ENCODE measurements at regions not wholly inside any gene's neighbourhood (a gene's known extent, or its start where the extent isn't known, plus 50 kb on each side); places are given as distances from the start of the nearest gene placed in this dataset.

- H3K36me3 Mint-ChIP-seq: no peaks in the 10 kb centered on the region
- no peak overlapping the region for H3K27ac Mint-ChIP-seq
- no peak for DNase-seq
- no peak overlapping the region for H3K4me3 Mint-ChIP-seq
- POLR2A ChIA-PET: no interaction called here
- H3K27me3 Mint-ChIP-seq: peaks cover 4% of the 10 kb centered on the region
- H3K9me3 Mint-ChIP-seq: no peaks in the 10 kb centered on the region
- ATAC-seq (ENCODE audit: low read depth): no peak
- no peaks in the 10 kb centered on the region for H3K4me1 Mint-ChIP-seq
These were observed 568.8 kb downstream of the LMO4 start for GRCh38 chr1:87897481-87897880.

- H3K27me3 Mint-ChIP-seq: peaks cover 4% of the 10 kb centered on the region
- no peak overlapping the region for H3K4me3 Mint-ChIP-seq
These were observed 569.8 kb downstream of the LMO4 start for GRCh38 chr1:87898431-87898830.

GRCh38 chr1:87899017-87899416 is 570.3 kb downstream of the LMO4 start:
- POLR2A ChIA-PET: no interaction called here

More at GRCh38 chr1:87898431-87898830, 569.8 kb downstream of the LMO4 start:
- DNase-seq (no peak), ATAC-seq (ENCODE audit: low read depth) (no peak)
- H3K36me3 Mint-ChIP-seq: no peaks in the 10 kb centered on the region
- POLR2A ChIA-PET: no interaction called here
- no peak overlapping the region for H3K27ac Mint-ChIP-seq
- no peaks in the 10 kb centered on the region for H3K9me3 Mint-ChIP-seq
- H3K4me1 Mint-ChIP-seq: peaks cover 5% of the 10 kb centered on the region

GRCh38 chr1:87899746-87900145 is 571.1 kb downstream of the LMO4 start:
- no peak overlapping the region for H3K4me3 Mint-ChIP-seq
- no peaks in the 10 kb centered on the region for H3K36me3 Mint-ChIP-seq
- no peak for DNase-seq
- POLR2A ChIA-PET: no interaction called here
- peaks cover 5% of the 10 kb centered on the region for H3K4me1 Mint-ChIP-seq
- ATAC-seq (ENCODE audit: low read depth): no peak
- peaks cover 4% of the 10 kb centered on the region for H3K27me3 Mint-ChIP-seq
- no peaks in the 10 kb centered on the region for H3K9me3 Mint-ChIP-seq
- H3K27ac Mint-ChIP-seq: no peak overlapping the region

More at GRCh38 chr1:87899017-87899416, 570.3 kb downstream of the LMO4 start:
- H3K36me3 Mint-ChIP-seq: no peaks in the 10 kb centered on the region
- H3K9me3 Mint-ChIP-seq: no peaks in the 10 kb centered on the region
- H3K27ac Mint-ChIP-seq: no peak overlapping the region
- H3K4me1 Mint-ChIP-seq: peaks cover 5% of the 10 kb centered on the region
- no peak for DNase-seq
- H3K4me3 Mint-ChIP-seq: no peak overlapping the region
- ATAC-seq (ENCODE audit: low read depth): no peak
- H3K27me3 Mint-ChIP-seq: peaks cover 4% of the 10 kb centered on the region

- peaks cover 4% of the 10 kb centered on the region for H3K27me3 Mint-ChIP-seq
- no peaks in the 10 kb centered on the region for H3K36me3 Mint-ChIP-seq
- peaks cover 5% of the 10 kb centered on the region for H3K4me1 Mint-ChIP-seq
- ATAC-seq (ENCODE audit: low read depth) (no peak), DNase-seq (no peak)
- H3K9me3 Mint-ChIP-seq: no peaks in the 10 kb centered on the region
- POLR2A ChIA-PET: no interaction called here
- H3K4me3 Mint-ChIP-seq: no peak overlapping the region
- H3K27ac Mint-ChIP-seq: no peak overlapping the region
These were observed 574.1 kb downstream of the LMO4 start for GRCh38 chr1:87902830-87903229.

- peaks cover 5% of the 10 kb centered on the region for H3K4me1 Mint-ChIP-seq
- H3K9me3 Mint-ChIP-seq: no peaks in the 10 kb centered on the region
- no peaks in the 10 kb centered on the region for H3K36me3 Mint-ChIP-seq
- peaks cover 4% of the 10 kb centered on the region for H3K27me3 Mint-ChIP-seq
- DNase-seq (no peak), ATAC-seq (ENCODE audit: low read depth) (no peak)
- POLR2A ChIA-PET: no interaction called here
- no peak overlapping the region for H3K27ac Mint-ChIP-seq
- no peak overlapping the region for H3K4me3 Mint-ChIP-seq
These were observed 574.6 kb downstream of the LMO4 start for GRCh38 chr1:87903242-87903641.

- Mint-ChIP-seq H3K4me3 (no peak overlapping the region), H3K27me3 (peaks cover 8% of the 10 kb centered on the region), H3K9me3 (no peaks in the 10 kb centered on the region), H3K4me1 (peaks cover 5% of the 10 kb centered on the region), H3K27ac (no peak overlapping the region), H3K36me3 (no peaks in the 10 kb centered on the region)
- POLR2A ChIA-PET: no interaction called here
- DNase-seq: no peak
- no peak for ATAC-seq (ENCODE audit: low read depth)
These were observed 576.0 kb downstream of the LMO4 start for GRCh38 chr1:87904651-87905050.

- POLR2A ChIA-PET: no interaction called here
- DNase-seq (no peak), ATAC-seq (ENCODE audit: low read depth) (no peak)
- Mint-ChIP-seq H3K36me3 (no peaks in the 10 kb centered on the region), H3K27me3 (peaks cover 6% of the 10 kb centered on the region), H3K4me1 (peaks cover 5% of the 10 kb centered on the region), H3K27ac (no peak overlapping the region), H3K9me3 (no peaks in the 10 kb centered on the region), H3K4me3 (no peak overlapping the region)
These were observed 577.0 kb downstream of the LMO4 start for GRCh38 chr1:87905651-87906050.

- DNase-seq (no peak), ATAC-seq (ENCODE audit: low read depth) (no peak)
- Mint-ChIP-seq H3K9me3 (no peaks in the 10 kb centered on the region), H3K4me1 (peaks cover 5% of the 10 kb centered on the region), H3K27me3 (peaks cover 6% of the 10 kb centered on the region), H3K27ac (no peak overlapping the region), H3K36me3 (no peaks in the 10 kb centered on the region), H3K4me3 (no peak overlapping the region)
- POLR2A ChIA-PET: no interaction called here
These were observed 577.4 kb downstream of the LMO4 start for GRCh38 chr1:87906078-87906477.

- Mint-ChIP-seq H3K27me3 (peaks cover 8% of the 10 kb centered on the region), H3K4me3 (no peak overlapping the region), H3K4me1 (no peaks in the 10 kb centered on the region), H3K27ac (no peak overlapping the region), H3K9me3 (peaks cover 3% of the 10 kb centered on the region), H3K36me3 (no peaks in the 10 kb centered on the region)
- POLR2A ChIA-PET: no interaction called here
- DNase-seq (no peak), ATAC-seq (ENCODE audit: low read depth) (no peak)
These were observed 584.7 kb downstream of the LMO4 start for GRCh38 chr1:87913361-87913760.

GRCh38 chr1:87914396-87914795 is 585.7 kb downstream of the LMO4 start:
- Mint-ChIP-seq H3K4me1 (no peaks in the 10 kb centered on the region), H3K9me3 (peaks cover 3% of the 10 kb centered on the region), H3K27me3 (peaks cover 4% of the 10 kb centered on the region), H3K4me3 (no peak overlapping the region), H3K27ac (no peak overlapping the region), H3K36me3 (no peaks in the 10 kb centered on the region)
- DNase-seq (no peak), ATAC-seq (ENCODE audit: low read depth) (no peak)
- POLR2A ChIA-PET: no interaction called here

- H3K36me3 Mint-ChIP-seq: no peaks in the 10 kb centered on the region
- DNase-seq (no peak), ATAC-seq (ENCODE audit: low read depth) (no peak)
- H3K4me3 Mint-ChIP-seq: no peak overlapping the region
- peaks cover 3% of the 10 kb centered on the region for H3K9me3 Mint-ChIP-seq
- POLR2A ChIA-PET: no interaction called here
- H3K4me1 Mint-ChIP-seq: no peaks in the 10 kb centered on the region
- H3K27ac Mint-ChIP-seq: no peak overlapping the region
- H3K27me3 Mint-ChIP-seq: peaks cover 4% of the 10 kb centered on the region
These were observed 587.1 kb downstream of the LMO4 start for GRCh38 chr1:87915771-87916170.

- H3K27ac Mint-ChIP-seq: no peak overlapping the region
These were observed 588.3 kb downstream of the LMO4 start for GRCh38 chr1:87916965-87917364.

GRCh38 chr1:87918398-87918797 is 589.7 kb downstream of the LMO4 start:
- peaks cover 3% of the 10 kb centered on the region for H3K9me3 Mint-ChIP-seq
- no peaks in the 10 kb centered on the region for H3K4me1 Mint-ChIP-seq
- no peak for DNase-seq
- POLR2A ChIA-PET: no interaction called here
- no peak overlapping the region for H3K27ac Mint-ChIP-seq
- no peaks in the 10 kb centered on the region for H3K36me3 Mint-ChIP-seq
- no peak overlapping the region for H3K4me3 Mint-ChIP-seq
- ATAC-seq (ENCODE audit: low read depth): no peak
- H3K27me3 Mint-ChIP-seq: peaks cover 4% of the 10 kb centered on the region

More at GRCh38 chr1:87916965-87917364, 588.3 kb downstream of the LMO4 start:
- POLR2A ChIA-PET: no interaction called here
- DNase-seq: no peak
- Mint-ChIP-seq H3K4me3 (no peak overlapping the region), H3K36me3 (no peaks in the 10 kb centered on the region), H3K4me1 (no peaks in the 10 kb centered on the region), H3K27me3 (peaks cover 4% of the 10 kb centered on the region), H3K9me3 (peaks cover 3% of the 10 kb centered on the region)
- ATAC-seq (ENCODE audit: low read depth): no peak

- peaks cover 2% of the 10 kb centered on the region for H3K9me3 Mint-ChIP-seq
- H3K4me1 Mint-ChIP-seq: no peaks in the 10 kb centered on the region
- H3K27ac Mint-ChIP-seq: no peak overlapping the region
- no peak overlapping the region for H3K4me3 Mint-ChIP-seq
- ATAC-seq (ENCODE audit: low read depth): no peak
- DNase-seq: no peak
- H3K36me3 Mint-ChIP-seq: no peaks in the 10 kb centered on the region
- peaks cover 4% of the 10 kb centered on the region for H3K27me3 Mint-ChIP-seq
- POLR2A ChIA-PET: no interaction called here
These were observed 594.2 kb downstream of the LMO4 start for GRCh38 chr1:87922885-87923284.
